HepG2 (cell line): ENCODE measurements at regions not wholly inside any gene's neighbourhood (a gene's known extent, or its start where the extent isn't known, plus 50 kb on each side); places are given as distances from the start of the nearest gene placed in this dataset.

Source experiments
- ARNT ChIP-seq: fragments of 450-650 bp; IDR thresholded peaks from 2 replicates; pipeline ENCODE4 v1.6.1; 2017
- CREB3 ChIP-seq: sonication (generic); formaldehyde crosslinking; IDR thresholded peaks from 2 replicates; pipeline ENCODE4 v1.5.0; 2020; ENCODE audit warnings: missing genetic modification reagents
- E2F5 ChIP-seq: sonication (generic); formaldehyde crosslinking; conservative IDR thresholded peaks from 2 replicates; pipeline ENCODE4 v1.4.0; 2020; ENCODE audit warnings: missing genetic modification reagents
- FOXO1 ChIP-seq: sonication (generic); formaldehyde crosslinking; IDR thresholded peaks from 2 replicates; pipeline ENCODE4 v1.4.0; 2020; ENCODE audit warnings: missing genetic modification reagents
- HCFC1 ChIP-seq: fragments of 150-350 bp; IDR thresholded peaks from 2 replicates; pipeline ENCODE4 v1.6.1; 2014; ENCODE audit warnings: low read depth, low read length
- IRF9 ChIP-seq: sonication (generic); formaldehyde crosslinking; IDR thresholded peaks from 2 replicates; pipeline ENCODE4 v1.8.0; 2022; ENCODE audit warnings: missing genetic modification reagents, mild to moderate bottlenecking, borderline replicate concordance
- MEIS2 ChIP-seq: sonication (generic); formaldehyde crosslinking; IDR thresholded peaks from 2 replicates; pipeline ENCODE4 v1.9.0; 2021; ENCODE audit warnings: mild to moderate bottlenecking, missing genetic modification reagents
- POLR2AphosphoS2 ChIP-seq: IDR thresholded peaks from 2 replicates; pipeline ENCODE4 v1.6.1; 2011; ENCODE audit warnings: low read depth, low read length, improper control_type of control experiment
- RCOR2 ChIP-seq: IDR thresholded peaks from 2 replicates; pipeline ENCODE4 v1.6.1; 2016; ENCODE audit warnings: missing biosample characterization, missing genetic modification reagents
- SIN3B ChIP-seq: fragments of 150-350 bp; IDR thresholded peaks from 2 replicates; pipeline ENCODE4 v1.6.1; 2014; ENCODE audit warnings: low read length
- THAP7 ChIP-seq: sonication (generic); formaldehyde crosslinking; IDR thresholded peaks from 2 replicates; pipeline ENCODE4 v1.8.1; 2023; ENCODE audit warnings: mild to moderate bottlenecking, missing genetic modification reagents
- TSC22D2 ChIP-seq: sonication (generic); formaldehyde crosslinking; IDR thresholded peaks from 2 replicates; pipeline ENCODE4 v1.5.1; 2020; ENCODE audit warnings: missing genetic modification reagents, mild to moderate bottlenecking, borderline replicate concordance
- ZBTB40 ChIP-seq, 2 experiments: fragments of 450-650 bp in 1 of 2; sonication (generic) in 1 of 2; formaldehyde crosslinking in 1 of 2; IDR thresholded peaks; 2 replicates each; pipeline versions ENCODE4 v1.6.1 to v1.8.0; 2016 to 2022; ENCODE audit warnings: antibody characterized with exemption in 1 of 2, mild to moderate bottlenecking in 1 of 2, missing genetic modification reagents in 1 of 2
- ZNF274 ChIP-seq: sonication (generic); formaldehyde crosslinking; IDR thresholded peaks from 2 replicates; pipeline ENCODE4 v1.5.1; 2020; ENCODE audit warnings: mild to moderate bottlenecking, missing genetic modification reagents
- ZNF30 ChIP-seq: sonication (generic); formaldehyde crosslinking; IDR thresholded peaks from 2 replicates; pipeline ENCODE4 v1.5.0; 2020; ENCODE audit warnings: mild to moderate bottlenecking, missing genetic modification reagents
- ZNF629 ChIP-seq: sonication (generic); formaldehyde crosslinking; conservative IDR thresholded peaks from 2 replicates; pipeline ENCODE4 v1.5.0; 2020; ENCODE audit warnings: missing genetic modification reagents
- ZNF639 ChIP-seq: conservative IDR thresholded peaks from 2 replicates; pipeline ENCODE4 v1.6.1; 2018; ENCODE audit warnings: missing genetic modification reagents

GRCh38 chr9:16154521-16155078, 601.8 kb downstream of the CCDC171 start (continued):
- TF ChIP-seq ZBTB40 (IDR thresholded peaks at IDR 0.05) (no peak), ZBTB40 (CRISPR knock-in tag; IDR thresholded peaks at IDR 0.05) (no peak), ZNF30 (no peak), TSC22D2 (CRISPR knock-in tag) (no peak), RCOR2 (CRISPR knock-in tag) (no peak), IRF9 (CRISPR knock-in tag) (no peak), ZNF639 (CRISPR knock-in tag) (no peak), SIN3B (no peak), MEIS2 (CRISPR knock-in tag) (no peak), FOXO1 (CRISPR knock-in tag) (no peak), E2F5 (CRISPR knock-in tag) (no peak), ARNT (no peak), POLR2AphosphoS2 (no peak), HCFC1 (no peak), THAP7 (CRISPR knock-in tag) (no peak), ZNF274 (no peak), CREB3 (CRISPR knock-in tag) (no peak), ZNF629 (no peak)
